GM12864 (cell line): ENCODE measurements at regions not wholly inside any gene's neighbourhood (a gene's known extent, or its start where the extent isn't known, plus 50 kb on each side); places are given as distances from the start of the nearest gene placed in this dataset.

ENCODE experiments used
- DNase-seq: peaks from one replicate; pipeline ENCODE4 v3.0.0-alpha.2; 2011; ENCODE audit warnings: low read depth
- H3K4me3 ChIP-seq: 2 replicates; pipeline ENCODE4 v1.5.1; 2011; ENCODE audit warnings: mild to moderate bottlenecking, low read depth, low read length, control low read depth
- TF ChIP-seq, protein P1 (sequence below): IDR thresholded peaks from 2 replicates; pipeline ENCODE4 v1.5.1; 2011; ENCODE audit warnings: low read depth, mild to moderate bottlenecking, moderate library complexity, low read length, control low read depth, inconsistent platforms; ENCODE audit errors: missing control alignments

- DNase-seq = no peak
- TF ChIP-seq, protein P1, sequence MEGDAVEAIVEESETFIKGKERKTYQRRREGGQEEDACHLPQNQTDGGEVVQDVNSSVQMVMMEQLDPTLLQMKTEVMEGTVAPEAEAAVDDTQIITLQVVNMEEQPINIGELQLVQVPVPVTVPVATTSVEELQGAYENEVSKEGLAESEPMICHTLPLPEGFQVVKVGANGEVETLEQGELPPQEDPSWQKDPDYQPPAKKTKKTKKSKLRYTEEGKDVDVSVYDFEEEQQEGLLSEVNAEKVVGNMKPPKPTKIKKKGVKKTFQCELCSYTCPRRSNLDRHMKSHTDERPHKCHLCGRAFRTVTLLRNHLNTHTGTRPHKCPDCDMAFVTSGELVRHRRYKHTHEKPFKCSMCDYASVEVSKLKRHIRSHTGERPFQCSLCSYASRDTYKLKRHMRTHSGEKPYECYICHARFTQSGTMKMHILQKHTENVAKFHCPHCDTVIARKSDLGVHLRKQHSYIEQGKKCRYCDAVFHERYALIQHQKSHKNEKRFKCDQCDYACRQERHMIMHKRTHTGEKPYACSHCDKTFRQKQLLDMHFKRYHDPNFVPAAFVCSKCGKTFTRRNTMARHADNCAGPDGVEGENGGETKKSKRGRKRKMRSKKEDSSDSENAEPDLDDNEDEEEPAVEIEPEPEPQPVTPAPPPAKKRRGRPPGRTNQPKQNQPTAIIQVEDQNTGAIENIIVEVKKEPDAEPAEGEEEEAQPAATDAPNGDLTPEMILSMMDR = no peak
- no peak overlapping the region for H3K4me3 ChIP-seq
Observed at GRCh38 chr6:110558575-110558974, 82.2 kb upstream of the SLC22A16 start.

- DNase-seq = no peak
- TF ChIP-seq, protein P1 = no peak
- H3K4me3 ChIP-seq = no peak overlapping the region
Observed at GRCh38 chr6:110557199-110557598, 80.8 kb upstream of the SLC22A16 start.

DNA sequence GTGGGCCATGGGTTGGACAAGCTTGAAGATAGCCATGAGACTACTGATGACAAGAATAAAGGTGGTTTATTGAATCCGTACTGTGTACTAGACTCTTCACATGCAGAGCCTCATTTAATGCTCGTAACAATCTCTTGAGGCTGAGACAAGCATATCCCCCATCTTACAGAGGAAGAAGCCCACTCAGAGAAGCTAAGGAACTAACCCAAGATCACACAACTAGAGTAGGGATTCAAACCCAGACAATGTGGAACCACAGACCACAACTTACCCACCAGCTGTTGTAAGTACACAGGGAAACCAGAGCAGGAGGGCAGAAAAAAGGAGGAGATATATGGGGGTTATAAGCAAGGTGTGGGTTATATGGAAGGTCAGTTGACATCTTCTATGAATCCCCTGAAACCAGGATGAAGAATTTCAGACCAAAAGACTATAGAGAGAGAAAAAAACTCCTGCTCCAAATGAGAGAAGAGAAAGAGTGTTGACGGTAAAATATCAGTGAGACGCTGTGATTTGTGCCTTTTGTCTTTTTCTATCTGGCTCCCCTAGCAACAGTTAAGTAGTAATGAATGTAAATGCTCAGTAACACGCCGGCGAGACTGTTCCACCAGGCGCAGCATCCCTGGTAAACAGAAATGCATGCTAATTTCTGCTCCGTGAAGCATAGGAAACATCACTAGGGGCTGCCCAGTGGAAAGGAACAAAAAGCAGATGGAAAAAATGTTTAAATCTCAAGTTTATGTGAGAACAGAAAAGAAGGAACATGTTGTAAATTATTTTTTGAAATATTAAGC lies 80.1 kb upstream of the SLC22A16 start:
- TF ChIP-seq, protein P1 = no peak
- no peak for DNase-seq
- H3K4me3 ChIP-seq = no peak overlapping the region

- TF ChIP-seq, protein P1 = no peak
- no peak for DNase-seq
- no peak overlapping the region for H3K4me3 ChIP-seq
Observed at GRCh38 chr6:110554966-110555460, 78.6 kb upstream of the SLC22A16 start.

- TF ChIP-seq, protein P1 = no peak
- H3K4me3 ChIP-seq = no peak overlapping the region
- DNase-seq = no peak
Observed at GRCh38 chr6:110554441-110554840, 78.0 kb upstream of the SLC22A16 start.

- DNase-seq = no peak
- TF ChIP-seq, protein P1 = no peak
- H3K4me3 ChIP-seq = no peak overlapping the region
Observed at GRCh38 chr6:110552901-110553641, 76.7 kb upstream of the SLC22A16 start.
